ENCODE measurements at regions not wholly inside any gene's neighbourhood (a gene's known extent, or its start where the extent isn't known, plus 50 kb on each side); places are given as distances from the start of the nearest gene placed in this dataset.
"Not testable (repeated sequence)": the region's sequence is repeated elsewhere in the genome, so short reads cannot be mapped to it uniquely, and the experiment has no call there.

GRCh38 chr5:40154194-40154593, 525.5 kb upstream of the PTGER4 start:
- no peak for ATAC-seq
- H3K4me3 Mint-ChIP-seq: no peak overlapping the region
- no peaks in the 10 kb centered on the region for H3K36me3 Mint-ChIP-seq (ENCODE audit: low read depth)
- POLR2A ChIA-PET: no interaction called here
- H3K27me3 Mint-ChIP-seq: peaks cover 2% of the 10 kb centered on the region
- H3K4me1 Mint-ChIP-seq: no peaks in the 10 kb centered on the region
- no peak overlapping the region for H3K27ac Mint-ChIP-seq
- DNase-seq: no peak
- H3K9me3 Mint-ChIP-seq (ENCODE audit: low read depth): no peaks in the 10 kb centered on the region
- intact Hi-C loops (cut with DNase I, micrococcal nuclease): no loop called here
- CTCF ChIA-PET: no interaction called here

- CTCF ChIA-PET: interaction anchor here (1.3 to 1.7 kb wide), 2 partner anchors 9 to 15 kb away, joined by 6 read pairs; no protein-coding TSS in a partner anchor
- H3K36me3 Mint-ChIP-seq (ENCODE audit: low read depth): no peaks in the 10 kb centered on the region
- POLR2A ChIA-PET: no interaction called here
Measured at GRCh38 chr5:40150896-40151295, 528.8 kb upstream of the PTGER4 start.

GRCh38 chr5:40141896-40142295, 537.8 kb upstream of the PTGER4 start:
- Mint-ChIP-seq H3K4me3 (no peak overlapping the region), H3K4me1 (peaks cover 7% of the 10 kb centered on the region), H3K36me3 (ENCODE audit: low read depth) (no peaks in the 10 kb centered on the region), H3K27me3 (peaks cover 6% of the 10 kb centered on the region), H3K9me3 (ENCODE audit: low read depth) (no peaks in the 10 kb centered on the region), H3K27ac (no peak overlapping the region)
- ChIA-PET CTCF (no interaction called here), POLR2A (no interaction called here)
- no peak for DNase-seq
- intact Hi-C loops (cut with DNase I, micrococcal nuclease): no loop called here
- ATAC-seq: no peak

More at GRCh38 chr5:40150896-40151295, 528.8 kb upstream of the PTGER4 start:
- no peak overlapping the region for H3K27ac Mint-ChIP-seq
- no peaks in the 10 kb centered on the region for H3K4me1 Mint-ChIP-seq
- H3K4me3 Mint-ChIP-seq: no peak overlapping the region
- ATAC-seq (no peak), DNase-seq (no peak)
- no peaks in the 10 kb centered on the region for H3K9me3 Mint-ChIP-seq (ENCODE audit: low read depth)
- peaks cover 2% of the 10 kb centered on the region for H3K27me3 Mint-ChIP-seq
- intact Hi-C loops (cut with DNase I, micrococcal nuclease): no loop called here

GRCh38 chr5:40141418-40141817, 538.3 kb upstream of the PTGER4 start:
- CTCF ChIA-PET: no interaction called here
- no peaks in the 10 kb centered on the region for H3K9me3 Mint-ChIP-seq (ENCODE audit: low read depth)
- intact Hi-C loops (cut with DNase I, micrococcal nuclease): no loop called here
- DNase-seq (no peak), ATAC-seq (no peak)
- peaks cover 6% of the 10 kb centered on the region for H3K27me3 Mint-ChIP-seq
- POLR2A ChIA-PET: no interaction called here
- H3K36me3 Mint-ChIP-seq (ENCODE audit: low read depth): no peaks in the 10 kb centered on the region
- peaks cover 7% of the 10 kb centered on the region for H3K4me1 Mint-ChIP-seq
- no peak overlapping the region for H3K4me3 Mint-ChIP-seq
- H3K27ac Mint-ChIP-seq: no peak overlapping the region

GRCh38 chr5:40137223-40137622, 542.5 kb upstream of the PTGER4 start:
- ChIA-PET POLR2A (interaction anchor here (0.7 kb wide), 1 partner anchor 24 kb away, joined by 3 read pairs; no protein-coding TSS in a partner anchor), CTCF (no interaction called here)
- no peaks in the 10 kb centered on the region for H3K9me3 Mint-ChIP-seq (ENCODE audit: low read depth)
- H3K27ac Mint-ChIP-seq: no peak overlapping the region
- H3K36me3 Mint-ChIP-seq (ENCODE audit: low read depth): peaks cover 2% of the 10 kb centered on the region
- H3K4me3 Mint-ChIP-seq: no peak overlapping the region
- peaks cover 8% of the 10 kb centered on the region for H3K27me3 Mint-ChIP-seq
- ATAC-seq: no peak
- intact Hi-C loops (cut with DNase I, micrococcal nuclease): no loop called here
- peaks cover 4% of the 10 kb centered on the region for H3K4me1 Mint-ChIP-seq
- DNase-seq: no peak

GRCh38 chr5:40134883-40135520, 544.7 kb upstream of the PTGER4 start:
- H3K36me3 Mint-ChIP-seq (ENCODE audit: low read depth): peaks cover 2% of the 10 kb centered on the region
- peaks cover 4% of the 10 kb centered on the region for H3K4me1 Mint-ChIP-seq
- CTCF ChIA-PET: no interaction called here
- no peak for DNase-seq
- POLR2A ChIA-PET: no interaction called here
- intact Hi-C loops (cut with DNase I, micrococcal nuclease): no loop called here
- peaks cover 7% of the 10 kb centered on the region for H3K27me3 Mint-ChIP-seq
- no peak overlapping the region for H3K4me3 Mint-ChIP-seq
- no peak overlapping the region for H3K27ac Mint-ChIP-seq
- H3K9me3 Mint-ChIP-seq (ENCODE audit: low read depth): peaks cover 7% of the 10 kb centered on the region
- ATAC-seq: no peak

- Mint-ChIP-seq H3K27ac (no peak overlapping the region), H3K4me1 (peaks cover 15% of the 10 kb centered on the region), H3K4me3 (no peak overlapping the region), H3K9me3 (ENCODE audit: low read depth) (peaks cover 33% of the 10 kb centered on the region), H3K27me3 (no peaks in the 10 kb centered on the region), H3K36me3 (ENCODE audit: low read depth) (peaks cover 4% of the 10 kb centered on the region)
- ATAC-seq (no peak), DNase-seq (no peak)
- intact Hi-C loops (cut with DNase I, micrococcal nuclease): no loop called here
- ChIA-PET CTCF (interaction anchor here (0.6 kb wide), 1 partner anchor 13 kb away, joined by 3 read pairs; no protein-coding TSS in a partner anchor), POLR2A (no interaction called here)
Measured at GRCh38 chr5:40124367-40124766, 555.3 kb upstream of the PTGER4 start.

- H3K4me3 Mint-ChIP-seq: no peak overlapping the region
- no peak for ATAC-seq
- POLR2A ChIA-PET: no interaction called here
Measured at GRCh38 chr5:40121236-40121635, 558.5 kb upstream of the PTGER4 start.

GRCh38 chr5:40112875-40113274, 566.8 kb upstream of the PTGER4 start:
- DNase-seq (no peak), ATAC-seq (no peak)
- no peaks in the 10 kb centered on the region for H3K9me3 Mint-ChIP-seq (ENCODE audit: low read depth)
- CTCF ChIA-PET: no interaction called here
- H3K4me1 Mint-ChIP-seq: no peaks in the 10 kb centered on the region
- H3K4me3 Mint-ChIP-seq: no peak overlapping the region
- intact Hi-C loops (cut with DNase I, micrococcal nuclease): no loop called here
- H3K27me3 Mint-ChIP-seq: peaks cover 6% of the 10 kb centered on the region
- H3K27ac Mint-ChIP-seq: no peak overlapping the region
- no peaks in the 10 kb centered on the region for H3K36me3 Mint-ChIP-seq (ENCODE audit: low read depth)
- POLR2A ChIA-PET: interaction anchor here (0.6 kb wide), 1 partner anchor 25 kb away, joined by 3 read pairs; no protein-coding TSS in a partner anchor

More at GRCh38 chr5:40121236-40121635, 558.5 kb upstream of the PTGER4 start:
- no peak overlapping the region for H3K27ac Mint-ChIP-seq
- intact Hi-C loops (cut with DNase I, micrococcal nuclease): no loop called here
- H3K27me3 Mint-ChIP-seq: peaks cover 4% of the 10 kb centered on the region
- H3K9me3 Mint-ChIP-seq (ENCODE audit: low read depth): peaks cover 21% of the 10 kb centered on the region
- H3K36me3 Mint-ChIP-seq (ENCODE audit: low read depth): peaks cover 4% of the 10 kb centered on the region
- CTCF ChIA-PET: interaction anchor here (0.6 to 1.0 kb wide), 2 partner anchors 10 to 355 kb away, joined by 3 to 4 read pairs; no protein-coding TSS in a partner anchor
- no peaks in the 10 kb centered on the region for H3K4me1 Mint-ChIP-seq
- no peak for DNase-seq

GRCh38 chr5:40111036-40111435, 568.7 kb upstream of the PTGER4 start:
- CTCF ChIA-PET: interaction anchor here (0.7 kb wide), 1 partner anchor 13 kb away, joined by 3 read pairs; no protein-coding TSS in a partner anchor
- H3K27me3 Mint-ChIP-seq; H3K9me3 Mint-ChIP-seq (ENCODE audit: low read depth); H3K4me1 Mint-ChIP-seq; H3K36me3 Mint-ChIP-seq (ENCODE audit: low read depth); POLR2A ChIA-PET; intact Hi-C loops (cut with DNase I, micrococcal nuclease); H3K4me3 Mint-ChIP-seq; DNase-seq; H3K27ac Mint-ChIP-seq; ATAC-seq: not testable (repeated sequence)

GRCh38 chr5:40108764-40109390, 570.8 kb upstream of the PTGER4 start:
- H3K36me3 Mint-ChIP-seq (ENCODE audit: low read depth); ATAC-seq; DNase-seq; POLR2A ChIA-PET; H3K4me3 Mint-ChIP-seq; intact Hi-C loops (cut with DNase I, micrococcal nuclease); H3K27ac Mint-ChIP-seq; CTCF ChIA-PET; H3K27me3 Mint-ChIP-seq; H3K4me1 Mint-ChIP-seq; H3K9me3 Mint-ChIP-seq (ENCODE audit: low read depth): not testable (repeated sequence)

GRCh38 chr5:40107786-40108185, 571.9 kb upstream of the PTGER4 start:
- H3K4me3 Mint-ChIP-seq; intact Hi-C loops (cut with DNase I, micrococcal nuclease); H3K27ac Mint-ChIP-seq; POLR2A ChIA-PET; DNase-seq; H3K36me3 Mint-ChIP-seq (ENCODE audit: low read depth); H3K27me3 Mint-ChIP-seq; ATAC-seq; CTCF ChIA-PET; H3K4me1 Mint-ChIP-seq: not testable (repeated sequence)
- peaks cover 15% of the 10 kb centered on the region for H3K9me3 Mint-ChIP-seq (ENCODE audit: low read depth)
